ENCODE measurements at regions not wholly inside any gene's neighbourhood (a gene's known extent, or its start where the extent isn't known, plus 50 kb on each side); places are given as distances from the start of the nearest gene placed in this dataset.

DNA sequence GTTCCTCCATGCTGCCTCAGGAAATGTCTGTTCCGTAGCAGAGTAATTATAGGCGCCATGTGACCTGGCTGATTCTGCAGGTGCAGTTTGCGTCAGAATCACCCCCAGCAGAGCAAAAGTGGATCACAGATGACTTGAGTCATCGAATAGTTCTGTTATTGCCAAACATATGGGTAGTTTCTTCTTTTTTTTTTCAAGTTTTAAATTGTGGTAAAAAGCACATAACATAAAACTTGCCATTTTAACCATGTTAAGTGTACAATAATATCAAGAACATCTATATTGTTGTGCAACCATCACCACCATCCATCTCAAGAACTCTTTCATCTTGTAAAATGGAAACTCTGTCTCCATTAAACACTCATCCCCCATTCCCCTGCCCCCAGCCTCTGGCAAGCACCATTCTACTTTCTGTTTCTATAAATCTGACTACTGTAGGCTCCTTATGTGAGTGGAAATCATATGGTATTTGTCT lies 177.7 kb upstream of the TWIST2 start:
- intact Hi-C loops (cut with micrococcal nuclease): no loop called here
- H3K27me3 Mint-ChIP-seq: peaks cover 9% of the 10 kb centered on the region
- no peak overlapping the region for H3K27ac Mint-ChIP-seq

DNA sequence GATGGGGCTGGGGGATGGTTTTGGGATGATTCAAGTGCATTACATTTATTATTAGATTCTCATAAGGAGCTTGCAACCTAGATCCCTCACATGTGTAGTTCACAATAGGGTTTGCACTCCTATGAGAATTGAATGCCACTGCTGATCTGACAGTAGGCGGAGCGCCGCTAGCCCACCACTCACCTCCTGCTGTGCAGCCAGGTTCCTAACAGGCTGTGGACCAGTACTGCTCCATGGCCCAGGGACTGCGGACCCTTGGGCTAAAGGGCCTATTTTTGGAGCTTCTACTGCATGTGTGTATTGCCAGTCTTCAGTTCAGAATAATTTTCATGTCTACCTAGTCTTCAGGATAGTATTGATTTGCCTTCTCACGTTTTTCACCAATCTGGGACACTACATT lies 165.3 kb upstream of the TWIST2 start:
- Mint-ChIP-seq H3K9me3 (peaks cover 8% of the 10 kb centered on the region), H3K27me3 (peaks cover 20% of the 10 kb centered on the region), H3K4me3 (no peak overlapping the region), H3K4me1 (ENCODE audit: low read depth) (no peaks in the 10 kb centered on the region), H3K27ac (no peak overlapping the region), H3K36me3 (ENCODE audit: low read depth) (no peaks in the 10 kb centered on the region)
- intact Hi-C loops (cut with micrococcal nuclease): no loop called here

More for the DNA sequence above, 177.7 kb upstream of the TWIST2 start:
- Mint-ChIP-seq H3K4me3 (no peak overlapping the region), H3K9me3 (peaks cover 40% of the 10 kb centered on the region), H3K4me1 (ENCODE audit: low read depth) (no peaks in the 10 kb centered on the region), H3K36me3 (ENCODE audit: low read depth) (no peaks in the 10 kb centered on the region)

DNA sequence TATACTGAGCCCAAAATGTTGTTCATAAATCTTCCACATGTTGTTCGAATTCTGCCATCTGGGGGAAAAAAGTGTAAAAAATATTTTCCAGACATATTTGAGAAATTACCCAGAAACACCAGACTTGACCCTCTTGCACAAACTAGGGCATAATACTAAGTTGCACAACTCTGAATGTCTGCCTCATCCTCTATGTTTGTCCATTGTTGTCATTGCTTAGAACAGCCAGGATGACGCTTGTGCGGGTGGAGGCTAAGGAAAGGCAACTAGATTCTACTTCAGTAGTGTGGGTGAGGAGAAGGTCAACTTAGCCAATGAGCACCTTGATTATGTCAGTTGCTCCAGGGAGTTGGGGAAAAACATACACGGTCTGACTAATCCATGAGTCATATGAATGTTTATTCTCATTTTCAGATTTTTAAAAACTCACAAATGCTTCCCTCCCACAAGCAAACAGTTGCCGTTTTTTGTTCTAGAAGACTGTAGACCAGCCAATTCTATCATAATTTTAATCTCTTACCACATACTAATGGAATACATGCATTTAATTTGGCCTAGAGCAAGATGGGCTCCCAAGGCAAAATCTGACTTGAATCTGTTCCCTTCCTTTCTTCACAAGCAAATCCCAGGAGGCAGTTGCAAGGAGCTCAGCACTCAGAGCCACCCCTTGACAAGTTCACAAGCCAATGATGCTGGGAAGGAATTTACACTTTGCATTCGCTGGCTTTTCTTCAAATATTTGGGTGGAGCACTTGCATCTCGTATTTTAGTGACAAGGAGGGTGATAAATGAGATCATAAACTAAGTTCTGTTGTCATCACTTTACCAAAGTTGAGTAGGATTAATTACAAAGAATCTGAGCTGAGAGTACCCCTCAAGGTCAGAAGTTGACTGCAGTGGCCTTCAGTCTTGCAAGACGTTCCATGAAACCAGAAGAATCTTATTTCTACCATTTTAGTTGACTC lies 163.2 kb upstream of the TWIST2 start:
- Mint-ChIP-seq H3K4me1 (ENCODE audit: low read depth) (no peaks in the 10 kb centered on the region), H3K27ac (no peak overlapping the region), H3K9me3 (no peaks in the 10 kb centered on the region), H3K4me3 (no peak overlapping the region), H3K27me3 (peaks cover 14% of the 10 kb centered on the region), H3K36me3 (ENCODE audit: low read depth) (no peaks in the 10 kb centered on the region)
- intact Hi-C loops (cut with micrococcal nuclease): no loop called here

DNA sequence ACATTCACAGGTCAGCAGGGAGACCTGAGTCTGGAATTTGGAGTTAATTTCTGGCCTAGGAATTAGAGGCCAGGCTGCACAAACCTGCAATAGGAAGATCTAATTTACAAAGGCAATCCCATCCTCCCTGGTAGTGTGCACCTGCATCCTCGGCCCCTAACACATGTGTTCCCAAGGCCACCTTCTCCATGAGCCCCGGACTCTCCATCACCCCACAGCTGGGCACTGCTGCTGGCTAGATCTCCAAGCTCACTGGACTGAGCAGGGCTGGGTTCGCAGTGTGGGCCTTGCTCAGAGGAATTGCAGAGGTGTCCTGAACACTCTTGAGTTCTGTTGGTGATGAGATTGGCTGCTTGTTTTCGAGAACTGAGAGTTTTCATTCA lies 162.6 kb upstream of the TWIST2 start:
- H3K4me1 Mint-ChIP-seq (ENCODE audit: low read depth): no peaks in the 10 kb centered on the region
- H3K36me3 Mint-ChIP-seq (ENCODE audit: low read depth): no peaks in the 10 kb centered on the region
- H3K27me3 Mint-ChIP-seq: peaks cover 14% of the 10 kb centered on the region
- no peaks in the 10 kb centered on the region for H3K9me3 Mint-ChIP-seq
- H3K27ac Mint-ChIP-seq: no peak overlapping the region
- intact Hi-C loops (cut with micrococcal nuclease): no loop called here
- H3K4me3 Mint-ChIP-seq: no peak overlapping the region

DNA sequence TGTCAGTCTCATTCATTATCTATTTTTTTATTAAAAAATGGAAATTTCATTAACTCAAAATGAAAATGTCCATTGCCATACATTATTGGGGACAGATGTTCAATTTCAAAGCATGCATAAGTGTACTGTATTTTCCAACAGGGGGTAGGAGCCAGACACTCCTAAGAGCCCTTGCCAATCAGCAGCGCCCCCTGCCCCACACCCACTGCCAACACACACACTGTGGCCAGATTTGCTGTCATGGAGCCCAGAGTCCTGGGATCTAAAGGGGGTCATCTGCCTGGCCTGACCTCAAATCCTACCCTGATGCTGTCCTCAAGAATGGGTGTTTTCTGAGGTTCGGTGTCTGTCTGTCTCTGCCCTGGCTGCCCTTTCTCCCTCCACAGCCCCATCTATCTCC lies 162.2 kb upstream of the TWIST2 start:
- H3K27me3 Mint-ChIP-seq: peaks cover 14% of the 10 kb centered on the region
- H3K4me3 Mint-ChIP-seq: no peak overlapping the region
- no peaks in the 10 kb centered on the region for H3K36me3 Mint-ChIP-seq (ENCODE audit: low read depth)
- no peaks in the 10 kb centered on the region for H3K4me1 Mint-ChIP-seq (ENCODE audit: low read depth)
- intact Hi-C loops (cut with micrococcal nuclease): no loop called here
- H3K9me3 Mint-ChIP-seq: no peaks in the 10 kb centered on the region
- no peak overlapping the region for H3K27ac Mint-ChIP-seq

DNA sequence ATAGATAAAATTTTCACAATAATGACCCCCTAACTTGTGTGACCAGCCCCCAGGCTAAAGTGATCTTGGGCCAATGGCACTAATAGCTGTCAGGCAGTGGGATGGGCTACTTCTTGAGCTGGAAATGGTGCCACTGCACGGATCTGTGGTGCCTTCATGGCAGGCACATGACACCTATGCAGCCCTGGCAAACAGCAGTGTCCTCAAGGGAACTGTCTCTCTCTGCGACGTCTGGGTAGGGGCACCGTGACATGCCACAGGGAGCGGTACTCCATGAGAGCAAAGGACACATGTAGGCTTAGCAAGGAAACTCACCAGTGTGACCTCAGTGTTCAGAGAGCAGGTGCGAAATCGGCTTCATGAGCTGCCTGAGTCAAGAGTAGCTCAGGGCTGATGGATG lies 161.7 kb upstream of the TWIST2 start:
- intact Hi-C loops (cut with micrococcal nuclease): no loop called here
- Mint-ChIP-seq H3K4me3 (no peak overlapping the region), H3K36me3 (ENCODE audit: low read depth) (no peaks in the 10 kb centered on the region), H3K4me1 (ENCODE audit: low read depth) (no peaks in the 10 kb centered on the region), H3K27ac (no peak overlapping the region), H3K27me3 (peaks cover 13% of the 10 kb centered on the region), H3K9me3 (no peaks in the 10 kb centered on the region)

DNA sequence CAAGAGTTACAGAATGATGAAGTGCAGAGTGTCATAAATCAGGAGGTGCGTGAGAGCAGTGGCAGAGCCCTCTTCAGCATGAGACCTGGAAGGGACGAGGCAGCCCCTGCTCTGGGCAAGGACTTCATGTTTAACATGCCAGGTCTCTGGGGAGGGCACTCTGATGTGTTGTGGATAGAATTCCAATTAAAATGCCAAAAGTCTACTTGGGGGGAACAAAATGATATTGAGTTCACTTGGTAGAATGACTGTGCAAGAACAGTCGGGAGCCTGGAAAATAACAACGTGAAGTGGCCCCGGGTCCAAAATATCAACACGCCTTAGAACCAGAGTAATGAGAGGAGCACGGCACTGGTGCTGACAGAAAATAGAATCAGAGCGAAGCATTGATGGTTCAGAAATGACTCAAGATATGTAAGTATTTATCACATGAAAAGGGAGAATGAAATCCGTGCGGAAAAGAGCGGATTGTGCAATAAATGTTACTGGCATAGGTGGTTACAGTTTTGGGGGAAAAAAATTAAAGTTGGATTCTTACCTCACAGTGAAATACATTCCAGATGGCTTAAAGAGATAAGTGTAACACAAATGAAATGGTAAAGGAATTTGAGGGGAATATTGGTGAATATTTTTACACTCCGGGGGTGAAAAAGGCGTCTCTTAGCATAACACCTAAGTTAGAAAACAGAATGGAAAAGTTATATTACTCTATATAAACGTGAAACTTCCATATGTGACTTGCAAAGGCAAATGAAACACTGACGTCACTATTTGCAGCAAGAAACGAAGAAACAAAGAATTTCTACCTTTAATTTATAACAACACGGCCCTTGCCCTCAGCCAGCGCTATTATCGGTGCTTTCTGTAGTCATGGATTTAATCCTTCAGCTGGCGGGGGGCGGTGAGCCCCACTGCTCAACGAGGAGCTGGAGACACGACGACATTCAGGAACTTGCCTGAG lies 159.4 kb upstream of the TWIST2 start:
- no peaks in the 10 kb centered on the region for H3K9me3 Mint-ChIP-seq
- no peaks in the 10 kb centered on the region for H3K4me1 Mint-ChIP-seq (ENCODE audit: low read depth)
- intact Hi-C loops (cut with micrococcal nuclease): no loop called here
- no peak overlapping the region for H3K27ac Mint-ChIP-seq
- H3K27me3 Mint-ChIP-seq: peaks cover 11% of the 10 kb centered on the region
- no peaks in the 10 kb centered on the region for H3K36me3 Mint-ChIP-seq (ENCODE audit: low read depth)
- H3K4me3 Mint-ChIP-seq: no peak overlapping the region

DNA sequence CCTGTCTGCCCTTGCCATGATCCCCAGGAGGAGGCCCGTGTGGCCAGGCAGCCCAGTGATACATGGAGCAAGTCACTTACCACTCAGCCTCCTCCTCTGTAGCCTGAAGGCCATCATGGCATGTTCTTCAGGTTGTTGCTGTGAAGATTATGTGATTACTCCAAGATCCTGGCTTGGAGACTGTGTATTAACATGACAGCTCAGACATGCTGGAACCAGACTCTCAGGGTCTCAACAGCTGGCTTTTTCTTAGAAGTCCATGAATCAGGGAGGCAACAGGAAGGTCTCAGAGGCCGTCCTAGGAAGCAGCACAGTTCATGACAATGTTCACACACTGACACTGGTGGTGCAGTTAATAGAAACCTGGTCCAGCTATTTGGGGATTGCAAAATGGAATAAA lies 158.6 kb upstream of the TWIST2 start:
- peaks cover 6% of the 10 kb centered on the region for H3K27me3 Mint-ChIP-seq
- no peak overlapping the region for H3K27ac Mint-ChIP-seq
- no peaks in the 10 kb centered on the region for H3K9me3 Mint-ChIP-seq
- H3K4me3 Mint-ChIP-seq: no peak overlapping the region
- no peaks in the 10 kb centered on the region for H3K36me3 Mint-ChIP-seq (ENCODE audit: low read depth)
- no peaks in the 10 kb centered on the region for H3K4me1 Mint-ChIP-seq (ENCODE audit: low read depth)
- intact Hi-C loops (cut with micrococcal nuclease): no loop called here

DNA sequence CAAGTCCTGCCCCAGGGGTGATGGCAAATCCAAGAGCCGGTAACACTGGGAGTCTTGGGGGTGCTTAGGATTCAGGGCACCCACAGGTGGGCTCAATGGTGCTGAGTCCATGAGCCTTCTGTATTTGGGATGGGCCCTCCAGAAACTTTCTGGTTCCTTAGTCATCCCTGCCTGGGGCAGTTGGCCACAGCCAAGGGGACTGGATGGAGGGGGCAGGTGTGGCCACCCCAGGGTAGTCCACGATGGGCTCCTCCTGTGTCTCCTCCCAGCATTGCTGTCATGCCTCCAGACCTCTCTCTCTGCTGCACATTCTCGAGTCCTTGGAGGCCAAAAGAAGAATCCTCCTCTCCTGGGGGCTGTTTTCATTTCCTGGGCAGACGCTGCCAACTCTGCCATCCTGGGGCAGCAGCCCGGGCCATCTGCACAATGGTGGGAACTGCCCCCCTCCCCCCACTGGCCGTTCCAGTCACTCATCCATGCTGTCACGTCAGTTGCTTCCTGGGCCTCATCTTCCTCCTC lies 158.0 kb upstream of the TWIST2 start:
- no peaks in the 10 kb centered on the region for H3K36me3 Mint-ChIP-seq (ENCODE audit: low read depth)
- no peak overlapping the region for H3K4me3 Mint-ChIP-seq
- intact Hi-C loops (cut with micrococcal nuclease): no loop called here
- H3K27me3 Mint-ChIP-seq: peaks cover 5% of the 10 kb centered on the region
- H3K9me3 Mint-ChIP-seq: no peaks in the 10 kb centered on the region
- H3K4me1 Mint-ChIP-seq (ENCODE audit: low read depth): no peaks in the 10 kb centered on the region
- H3K27ac Mint-ChIP-seq: no peak overlapping the region

DNA sequence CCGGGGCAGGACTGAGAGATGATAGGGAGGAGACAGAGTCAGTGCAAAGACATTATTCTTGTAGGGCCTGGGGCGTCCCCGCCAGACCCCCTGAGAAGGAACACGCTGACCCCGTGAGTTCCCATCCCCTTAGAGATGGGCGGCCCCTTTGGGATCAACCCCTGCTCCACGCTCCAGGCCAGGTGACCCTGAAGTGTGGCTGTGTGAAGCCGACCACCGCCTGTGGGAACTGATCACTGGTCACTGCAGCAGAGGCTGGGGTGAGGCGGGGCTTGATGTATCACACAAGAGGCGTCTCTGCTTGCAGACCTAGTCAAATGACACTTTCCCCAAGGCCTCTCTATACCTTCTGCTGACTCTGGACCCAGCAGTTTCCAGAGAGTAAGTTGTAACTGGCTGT lies 157.4 kb upstream of the TWIST2 start:
- Mint-ChIP-seq H3K27me3 (peaks cover 5% of the 10 kb centered on the region), H3K36me3 (ENCODE audit: low read depth) (no peaks in the 10 kb centered on the region), H3K4me1 (ENCODE audit: low read depth) (no peaks in the 10 kb centered on the region), H3K9me3 (no peaks in the 10 kb centered on the region), H3K27ac (no peak overlapping the region), H3K4me3 (no peak overlapping the region)
- intact Hi-C loops (cut with micrococcal nuclease): no loop called here

DNA sequence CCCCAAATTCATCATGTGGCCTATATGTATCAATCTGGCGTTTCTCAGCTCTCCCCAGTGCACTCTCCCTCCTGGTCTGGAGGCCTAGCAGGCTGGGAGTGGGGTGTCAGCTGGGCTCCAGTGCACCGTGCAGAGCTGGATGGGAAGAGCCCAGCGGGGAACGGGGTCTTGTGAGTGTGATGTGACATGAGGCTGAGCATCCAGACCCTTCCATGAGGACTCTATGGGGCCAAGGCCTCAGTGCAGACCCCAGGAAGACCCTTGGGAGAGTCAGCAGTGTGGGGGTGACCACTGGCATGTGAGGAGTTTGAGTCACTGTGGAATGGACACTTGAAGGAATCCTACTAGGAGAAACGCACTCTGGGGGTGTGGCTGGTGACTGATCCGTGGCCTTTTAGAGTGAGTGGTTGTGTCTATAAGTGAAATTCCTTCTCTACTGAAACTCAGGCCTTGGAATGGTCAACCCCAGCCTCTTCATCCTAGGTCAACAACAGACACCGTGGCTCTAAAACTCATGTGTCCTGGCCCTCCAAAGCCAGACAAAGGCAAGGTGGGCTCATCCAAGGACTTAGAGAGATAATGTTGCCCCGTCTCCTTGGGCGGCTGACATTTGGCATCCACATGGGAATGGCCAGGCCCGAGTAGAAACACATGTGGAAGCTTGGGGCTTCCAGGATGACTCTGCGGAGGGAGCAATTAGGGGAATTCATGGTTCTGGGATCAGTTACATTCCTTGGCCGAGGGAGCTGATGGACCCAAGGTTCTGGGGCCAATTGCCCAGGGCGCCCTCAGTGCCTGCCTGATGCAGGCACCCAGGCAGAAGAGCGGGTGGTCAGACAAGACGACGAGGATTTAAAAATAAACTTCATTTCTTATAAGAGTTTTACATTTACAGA lies 156.0 kb upstream of the TWIST2 start:
- intact Hi-C loops (cut with micrococcal nuclease): no loop called here
- H3K9me3 Mint-ChIP-seq: no peaks in the 10 kb centered on the region
- peaks cover 3% of the 10 kb centered on the region for H3K27me3 Mint-ChIP-seq
- H3K27ac Mint-ChIP-seq: no peak overlapping the region
- no peaks in the 10 kb centered on the region for H3K4me1 Mint-ChIP-seq (ENCODE audit: low read depth)
- H3K36me3 Mint-ChIP-seq (ENCODE audit: low read depth): no peaks in the 10 kb centered on the region
- H3K4me3 Mint-ChIP-seq: no peak overlapping the region

DNA sequence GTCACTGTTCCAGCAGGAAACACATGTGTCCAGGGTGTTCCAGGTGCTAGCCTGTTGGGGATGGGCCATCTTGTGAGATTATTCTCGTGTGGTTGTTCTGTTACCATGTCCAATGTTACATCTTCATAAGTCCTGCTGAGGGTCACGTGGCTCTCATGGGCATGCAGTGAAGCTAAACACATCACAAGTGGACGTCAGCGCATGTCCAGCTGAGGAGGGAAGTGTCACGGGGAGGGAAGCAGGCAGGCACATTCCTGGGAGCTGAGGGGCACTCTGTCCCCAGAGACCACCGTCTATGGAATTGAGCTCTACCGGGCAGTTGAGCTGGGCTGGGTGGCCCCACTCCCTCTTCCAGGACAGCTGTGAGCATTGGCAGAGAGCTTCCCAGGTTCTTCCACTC lies 155.3 kb upstream of the TWIST2 start:
- Mint-ChIP-seq H3K27me3 (peaks cover 1% of the 10 kb centered on the region), H3K4me3 (no peak overlapping the region), H3K9me3 (no peaks in the 10 kb centered on the region), H3K36me3 (ENCODE audit: low read depth) (no peaks in the 10 kb centered on the region), H3K4me1 (ENCODE audit: low read depth) (no peaks in the 10 kb centered on the region), H3K27ac (no peak overlapping the region)
- intact Hi-C loops (cut with micrococcal nuclease): no loop called here

DNA sequence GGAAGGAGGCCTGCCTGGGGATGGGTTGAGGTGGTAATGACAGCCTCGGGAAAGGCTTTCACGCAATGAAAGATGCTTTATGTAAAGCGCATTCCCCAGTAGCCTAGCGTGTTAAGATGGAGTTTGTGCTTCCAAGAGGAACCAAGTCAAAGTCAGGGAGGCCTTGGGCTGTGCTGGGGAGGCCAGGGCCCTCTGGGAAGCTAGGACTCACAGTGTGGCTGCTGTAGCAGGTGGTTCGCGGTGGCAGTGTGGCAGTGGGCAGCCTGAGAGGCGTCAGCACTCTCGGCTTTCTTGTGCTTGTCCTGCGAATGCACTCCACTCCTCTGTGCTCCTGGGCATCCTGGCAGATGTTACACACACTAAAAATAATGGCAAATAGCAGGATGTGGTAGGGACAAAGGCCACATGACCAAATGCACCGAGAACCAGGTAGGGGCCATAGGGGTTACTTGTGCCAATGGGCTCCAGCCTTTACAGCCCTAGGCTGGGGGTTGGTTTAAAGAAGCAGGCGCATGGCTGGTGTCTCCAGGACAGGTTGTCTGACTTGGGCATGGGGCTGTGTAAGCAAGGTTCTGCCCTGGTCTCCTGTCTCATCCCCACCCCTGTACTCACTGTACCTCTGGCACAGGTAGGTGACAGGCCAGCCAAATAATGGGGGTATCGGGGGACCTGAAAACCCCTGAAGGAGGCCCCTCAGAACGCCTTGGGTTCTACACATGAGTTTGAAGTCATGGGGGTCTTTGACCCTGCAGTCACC lies 154.4 kb upstream of the TWIST2 start:
- H3K9me3 Mint-ChIP-seq: no peaks in the 10 kb centered on the region
- no peaks in the 10 kb centered on the region for H3K4me1 Mint-ChIP-seq (ENCODE audit: low read depth)
- H3K27me3 Mint-ChIP-seq: no peaks in the 10 kb centered on the region
- no peak overlapping the region for H3K4me3 Mint-ChIP-seq
- intact Hi-C loops (cut with micrococcal nuclease): no loop called here
- no peak overlapping the region for H3K27ac Mint-ChIP-seq
- H3K36me3 Mint-ChIP-seq (ENCODE audit: low read depth): no peaks in the 10 kb centered on the region
